Activated CD8-positive, alpha-beta memory T cell treated with anti-CD3 and anti-CD28 coated beads for 48 hours (primary cell): ENCODE measurements at regions not wholly inside any gene's neighbourhood (a gene's known extent, or its start where the extent isn't known, plus 50 kb on each side); places are given as distances from the start of the nearest gene placed in this dataset.

ENCODE experiments used
- DNase-seq, 3 experiments: peaks; one replicate each; pipeline ENCODE4 v3.0.0-alpha.2; 2020; ENCODE audit warnings: low read depth in 2 of 3, low spot score in 2 of 3

DNA sequence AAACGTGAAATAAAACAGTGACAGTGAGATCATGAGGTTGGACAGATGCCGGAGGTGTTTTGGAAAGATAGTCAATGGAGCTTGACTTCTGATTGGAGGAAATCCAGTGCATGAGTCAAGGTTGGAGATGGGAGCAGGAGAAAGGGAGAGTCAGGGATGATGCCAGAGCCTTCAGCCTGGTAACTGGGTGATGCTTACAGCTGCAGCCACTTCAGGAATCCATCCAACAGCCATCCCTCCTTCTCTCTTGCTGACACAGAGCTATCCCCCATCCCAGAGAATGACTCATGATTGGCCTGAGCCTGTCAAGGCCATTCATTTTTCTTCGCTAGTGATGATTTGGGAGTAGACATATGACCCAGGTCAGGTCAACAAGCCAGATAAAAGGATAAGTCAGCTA is 112.8 kb downstream of the SAMD5 start:
- DNase-seq, result no peak

DNA sequence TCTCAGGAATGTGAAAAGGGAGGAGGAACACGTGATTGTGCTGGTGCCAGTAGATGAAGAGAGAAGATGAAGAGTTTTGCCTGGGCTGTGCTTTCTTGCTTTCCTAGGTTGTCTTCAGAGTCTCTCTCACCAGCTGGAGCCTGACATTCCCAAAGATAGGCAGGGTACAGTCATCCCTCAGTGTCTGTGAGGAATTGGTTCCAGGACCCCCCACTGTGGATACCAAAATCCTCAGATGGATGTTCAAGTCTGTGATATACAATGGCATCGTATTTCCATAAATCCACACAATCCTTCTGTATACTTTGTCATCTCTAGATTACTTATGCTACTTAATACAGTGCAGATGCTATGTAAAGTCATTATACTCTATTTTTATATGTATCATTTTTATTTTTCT is 113.5 kb downstream of the SAMD5 start:
- DNase-seq, result no peak

DNA sequence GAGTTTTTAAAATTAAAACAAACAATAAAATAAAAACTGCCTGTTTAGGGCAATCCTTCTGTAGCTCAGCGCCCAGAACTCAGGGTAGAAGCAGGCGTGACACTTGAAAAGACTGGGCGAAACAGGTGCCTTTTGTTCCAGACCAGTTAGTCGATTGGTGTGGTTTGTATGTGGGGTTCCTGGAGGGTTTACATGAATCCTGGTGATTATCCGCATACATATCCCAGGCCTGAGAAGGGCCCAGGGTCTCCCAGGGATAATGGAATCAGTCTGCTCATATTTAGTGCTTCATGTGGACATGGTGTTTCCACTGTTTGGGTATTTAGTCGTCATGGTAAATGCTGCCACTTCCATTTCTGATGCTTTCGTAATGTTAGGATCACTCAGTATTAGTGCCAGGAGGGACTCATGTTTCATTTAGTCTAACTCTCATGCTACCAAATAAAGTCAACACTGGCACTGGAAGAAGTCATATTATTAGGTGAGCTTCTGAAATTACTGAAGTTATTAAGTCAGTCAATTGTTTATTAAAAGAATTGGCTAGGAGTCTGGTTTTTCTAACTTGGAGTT is 116.5 kb downstream of the SAMD5 start:
- DNase-seq, result no peak

DNA sequence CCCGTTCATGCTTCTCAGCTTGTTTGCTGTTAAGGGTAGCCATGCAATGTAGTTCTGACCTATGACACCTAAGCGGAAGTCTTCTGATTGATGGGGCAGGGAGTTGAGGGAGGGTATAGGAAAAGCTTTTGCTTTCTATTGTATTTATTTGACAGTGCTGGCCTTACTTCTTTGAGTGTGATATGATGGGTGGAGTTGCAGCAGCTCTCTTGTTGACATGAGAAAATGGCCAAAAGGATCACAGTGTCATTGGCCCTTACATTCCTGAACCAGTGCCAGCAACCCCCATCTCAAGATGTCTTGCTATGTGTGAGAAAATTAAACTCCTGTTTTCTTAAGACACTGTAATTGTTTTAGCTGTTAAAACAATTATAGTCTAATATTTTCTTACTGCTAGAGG is 117.5 kb downstream of the SAMD5 start:
- DNase-seq, result no peak

DNA sequence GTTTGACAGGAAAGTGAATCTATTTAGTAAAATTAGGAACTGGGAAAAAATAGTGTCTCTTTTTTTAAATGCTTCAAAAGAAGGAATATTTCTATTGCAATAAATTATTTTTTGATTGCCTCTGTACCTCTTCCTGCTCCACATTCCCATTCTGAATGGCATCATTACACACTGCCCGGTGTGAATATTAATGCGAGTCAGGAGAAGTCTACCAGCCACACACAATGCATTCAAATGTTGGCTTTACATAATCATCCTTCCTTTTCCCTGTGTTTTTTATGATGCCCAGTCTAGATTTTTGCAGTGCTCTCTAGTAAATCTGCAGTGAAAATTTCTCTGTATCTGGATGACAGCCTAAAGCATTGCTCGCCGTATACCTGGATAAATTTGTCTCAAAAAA is 118.9 kb downstream of the SAMD5 start:
- no peak for DNase-seq

DNA sequence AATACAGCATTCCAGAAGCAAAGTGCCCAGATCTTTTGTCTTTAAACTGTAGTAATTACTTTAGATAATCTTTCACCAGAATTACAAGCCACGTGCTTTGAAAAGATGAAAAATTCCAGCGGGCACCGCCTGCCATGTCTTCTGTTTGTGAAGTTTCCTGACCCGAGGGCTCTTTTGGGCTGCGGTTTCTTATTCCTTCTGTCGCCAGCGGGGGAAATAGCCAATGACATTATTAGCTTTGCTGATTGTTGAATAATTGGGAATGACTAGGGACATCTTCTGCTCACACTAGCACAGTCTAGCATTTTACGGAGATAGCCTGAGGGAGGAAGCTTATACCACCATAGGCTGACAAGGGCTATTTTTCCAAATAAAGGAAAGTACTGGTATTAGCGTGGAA is 124.7 kb downstream of the SAMD5 start:
- DNase-seq, result no peak

DNA sequence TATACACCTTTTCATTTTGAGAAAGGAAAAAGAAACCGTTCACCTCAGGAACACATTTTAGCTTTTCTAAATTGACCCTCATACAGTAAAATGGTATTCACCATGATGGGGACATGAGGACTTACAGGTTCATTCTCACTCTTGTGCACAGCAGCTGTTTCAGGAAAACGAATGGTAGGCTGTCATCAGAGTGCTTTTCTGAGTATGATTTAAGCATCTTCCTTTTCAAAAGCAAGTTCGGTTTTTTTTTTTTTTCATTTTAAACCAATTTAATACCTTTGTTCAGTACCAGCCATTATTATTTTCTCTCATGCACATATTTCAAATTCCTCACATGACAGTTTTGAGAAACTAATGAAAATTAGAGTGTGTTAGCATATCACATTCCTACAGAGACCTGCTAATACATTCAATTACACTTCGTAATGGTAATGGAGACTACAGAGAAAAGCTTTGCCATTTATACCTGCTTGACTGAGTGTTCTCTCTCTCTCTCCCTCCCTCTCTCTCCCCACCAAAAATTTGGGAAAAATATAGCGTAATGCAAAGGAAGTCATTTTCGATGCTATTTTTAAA is 129.2 kb downstream of the SAMD5 start:
- DNase-seq, result no peak

- no peak for DNase-seq
Measured at GRCh38 chr6:147639279-147639678, 130.8 kb downstream of the SAMD5 start.

DNA sequence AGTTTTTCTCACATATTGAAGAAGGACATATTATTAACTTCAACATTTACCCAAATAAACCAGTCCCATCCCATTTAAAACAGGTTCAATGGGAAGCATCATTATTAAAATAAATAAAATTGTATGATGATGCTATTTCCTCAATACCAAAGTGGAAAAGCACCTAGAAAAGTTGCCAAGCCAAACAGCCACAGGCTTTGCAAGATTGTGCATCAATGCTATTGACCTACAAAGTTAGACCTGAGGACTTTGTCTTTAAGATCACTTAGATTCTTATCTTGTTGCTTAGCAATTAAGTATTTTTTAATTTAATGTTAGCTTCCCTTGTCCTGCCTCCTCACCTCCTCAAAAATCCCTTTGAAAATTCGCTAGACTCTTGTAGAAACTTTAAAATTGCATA is 132.1 kb downstream of the SAMD5 start:
- DNase-seq, result no peak

- DNase-seq, result no peak
Measured at GRCh38 chr6:147641511-147641910, 133.0 kb downstream of the SAMD5 start.

DNA sequence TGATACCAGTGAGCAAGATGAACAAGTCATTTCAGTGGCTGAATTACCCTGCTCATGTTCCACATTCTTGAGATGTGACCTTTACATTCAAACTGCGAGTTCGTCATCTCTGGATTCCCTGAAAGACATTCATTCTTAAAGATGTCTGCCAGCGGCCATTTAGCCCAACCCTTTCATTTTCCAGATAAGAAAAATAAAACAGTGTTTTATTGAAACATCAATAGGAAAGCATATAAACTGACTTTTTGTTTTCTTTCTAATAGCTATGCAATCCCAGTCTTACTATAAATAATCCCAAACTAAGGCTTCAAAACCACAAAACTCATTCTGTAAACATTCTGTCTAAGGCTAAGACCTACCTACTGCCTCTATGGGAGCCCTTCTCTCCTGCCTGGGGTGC is 134.0 kb downstream of the SAMD5 start:
- no peak for DNase-seq

DNA sequence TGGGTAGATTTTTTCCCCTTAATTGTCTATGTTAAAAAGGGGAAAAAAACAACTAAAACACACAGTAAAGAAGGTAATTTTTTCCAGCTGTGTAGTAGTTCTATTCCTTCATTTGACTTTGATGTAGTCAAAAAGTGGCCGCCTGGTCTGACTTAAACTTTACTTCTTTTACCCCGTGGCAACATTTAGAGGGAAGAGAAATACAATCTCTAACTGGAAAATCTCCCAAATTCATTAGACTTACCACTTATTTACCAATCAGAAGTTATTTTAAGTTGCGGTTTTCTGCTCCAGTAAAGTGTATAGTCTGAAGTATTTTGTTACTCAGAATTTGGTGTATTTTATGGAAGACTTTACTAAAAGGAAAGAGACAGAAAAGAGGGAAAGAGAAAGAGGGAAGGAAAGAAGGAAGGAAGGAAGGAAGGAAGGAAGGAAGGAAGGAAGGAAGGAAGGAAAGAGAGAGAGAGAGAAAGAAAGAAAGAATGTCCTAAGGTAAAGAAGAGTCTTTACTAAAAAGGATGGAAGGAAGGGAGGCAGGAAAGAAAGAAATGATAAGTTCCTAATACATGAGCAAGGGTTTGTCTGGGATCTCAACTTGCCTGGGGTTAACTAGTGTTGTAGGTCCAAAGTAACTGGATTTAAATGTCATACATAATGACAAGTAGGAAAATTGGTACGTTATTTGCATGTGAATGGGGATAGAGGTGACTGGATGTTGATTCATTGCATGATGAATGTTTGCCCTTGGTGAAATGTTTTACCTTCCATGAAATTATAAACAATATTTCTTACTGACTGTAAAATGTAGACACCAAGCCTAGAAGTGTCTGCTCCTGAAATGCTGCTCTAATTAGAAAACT is 135.1 kb downstream of the SAMD5 start:
- no peak for DNase-seq

DNA sequence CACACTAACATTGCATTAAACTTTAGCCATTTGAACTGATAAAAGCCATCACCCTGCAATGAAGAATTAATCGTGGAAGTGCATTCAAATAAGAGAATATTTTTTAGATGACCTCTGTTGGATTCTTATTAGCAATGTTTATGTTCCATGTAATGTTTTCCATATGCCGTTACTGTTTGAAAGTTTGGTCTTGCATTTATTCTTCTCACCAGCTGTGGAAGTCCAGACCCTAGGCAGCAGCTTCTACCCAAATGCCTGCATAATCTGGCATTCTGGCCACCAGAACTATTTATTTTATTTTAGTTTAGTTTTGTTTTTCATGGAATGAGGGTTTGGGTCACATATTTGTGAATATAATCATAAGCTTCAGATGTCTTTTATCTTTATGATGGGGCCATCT is 140.4 kb downstream of the SAMD5 start:
- no peak for DNase-seq

GRCh38 chr6:147651249-147652063 is 143.0 kb downstream of the SAMD5 start:
- no peak for DNase-seq

GRCh38 chr6:147653631-147654030 is 145.1 kb downstream of the SAMD5 start:
- DNase-seq, result no peak

- no peak for DNase-seq
Measured at GRCh38 chr6:147654103-147654845, 145.8 kb downstream of the SAMD5 start.

- DNase-seq, result no peak
Measured at GRCh38 chr6:147660334-147661311, 152.1 kb downstream of the SAMD5 start.

- no peak for DNase-seq
Measured at GRCh38 chr6:147662646-147663045, 154.2 kb downstream of the SAMD5 start.

GRCh38 chr6:147664092-147664491 is 155.6 kb downstream of the SAMD5 start:
- no peak for DNase-seq

DNA sequence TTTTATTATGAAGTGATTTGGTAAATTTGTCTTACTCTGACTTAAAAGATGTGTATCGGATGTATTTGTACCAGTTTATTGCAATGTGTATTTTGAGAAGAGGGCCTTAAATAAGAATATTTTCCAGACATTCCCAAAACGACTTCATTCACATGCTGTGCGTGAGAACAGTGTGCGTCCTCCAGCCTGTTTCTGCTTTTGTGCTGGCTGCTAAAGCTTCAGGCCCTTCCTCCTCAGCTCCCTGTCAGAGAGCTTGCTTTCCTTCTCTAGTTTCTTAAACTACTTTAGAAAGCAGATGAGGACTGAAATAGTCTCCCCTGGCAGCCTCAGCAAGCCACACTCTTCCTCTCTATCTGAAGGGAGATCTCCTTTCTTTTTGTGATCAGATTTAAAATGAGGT is 157.8 kb downstream of the SAMD5 start:
- DNase-seq, result no peak
